ENCODE measurements at regions not wholly inside any gene's neighbourhood (a gene's known extent, or its start where the extent isn't known, plus 50 kb on each side); places are given as distances from the start of the nearest gene placed in this dataset.

DNA sequence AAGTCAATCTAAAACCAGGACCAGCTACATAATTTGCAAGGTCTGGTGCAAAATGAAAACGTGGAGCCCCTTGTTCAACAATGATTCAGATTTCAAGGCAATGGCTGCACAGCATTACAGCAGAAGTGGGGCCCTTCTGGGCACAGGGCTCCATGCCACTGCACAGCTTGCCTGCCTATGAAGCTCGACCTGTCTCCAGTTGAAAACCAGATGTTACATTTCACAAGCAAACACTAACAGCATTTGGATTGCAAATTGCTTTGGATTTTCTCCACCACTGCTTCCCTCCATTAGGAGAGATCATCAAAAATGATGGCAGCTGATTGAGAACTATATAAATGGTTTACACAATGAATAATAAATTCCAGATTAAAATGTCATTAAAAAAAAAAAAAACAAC, 551.4 kb upstream of the ZFHX3 start:
- H2AFZ ChIP-seq: no peak overlapping the region
- no peak for DNase-seq (ENCODE audit: low spot score)
- H3K4me1 ChIP-seq (ENCODE audit: insufficient read depth): no peaks in the 10 kb centered on the region
- no peaks in the 10 kb centered on the region for H3K36me3 Mint-ChIP-seq (ENCODE audit: low read depth)
- H3K9me2 ChIP-seq (ENCODE audit: insufficient read depth): peaks cover 7% of the 10 kb centered on the region; the same call in 1 of the 2 replicates
- no peak for ATAC-seq
- no peak overlapping the region for H3K27ac Mint-ChIP-seq
- H3K27ac ChIP-seq (ENCODE audit: low read depth): no peak overlapping the region
- no peak overlapping the region for H3K4me3 ChIP-seq
- H3K27me3 ChIP-seq (ENCODE audit: insufficient read depth): no peaks in the 10 kb centered on the region
- no peaks in the 10 kb centered on the region for H3F3A ChIP-seq (replicated peaks; ENCODE audit: low read depth)
- no peaks in the 10 kb centered on the region for H3K27me3 Mint-ChIP-seq (ENCODE audit: insufficient read depth, low read depth, poor library complexity)
- H3K79me2 ChIP-seq (replicated peaks; ENCODE audit: insufficient read depth): no peaks in the 10 kb centered on the region
- no peaks in the 10 kb centered on the region for H3K4me1 Mint-ChIP-seq
- no peak overlapping the region for H3K4me3 Mint-ChIP-seq
- no peak overlapping the region for H3K4me2 ChIP-seq
- no peaks in the 10 kb centered on the region for H3K9me3 Mint-ChIP-seq
- H4K20me1 ChIP-seq (replicated peaks; ENCODE audit: insufficient read depth): no peaks in the 10 kb centered on the region
- H3K36me3 ChIP-seq (ENCODE audit: insufficient read depth): no peaks in the 10 kb centered on the region
- TF ChIP-seq, protein P1, sequence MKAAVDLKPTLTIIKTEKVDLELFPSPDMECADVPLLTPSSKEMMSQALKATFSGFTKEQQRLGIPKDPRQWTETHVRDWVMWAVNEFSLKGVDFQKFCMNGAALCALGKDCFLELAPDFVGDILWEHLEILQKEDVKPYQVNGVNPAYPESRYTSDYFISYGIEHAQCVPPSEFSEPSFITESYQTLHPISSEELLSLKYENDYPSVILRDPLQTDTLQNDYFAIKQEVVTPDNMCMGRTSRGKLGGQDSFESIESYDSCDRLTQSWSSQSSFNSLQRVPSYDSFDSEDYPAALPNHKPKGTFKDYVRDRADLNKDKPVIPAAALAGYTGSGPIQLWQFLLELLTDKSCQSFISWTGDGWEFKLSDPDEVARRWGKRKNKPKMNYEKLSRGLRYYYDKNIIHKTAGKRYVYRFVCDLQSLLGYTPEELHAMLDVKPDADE (IDR thresholded peaks at IDR 0.05): no peak
- TF ChIP-seq STAT1 (IDR thresholded peaks at IDR 0.05; ENCODE audit: unreplicated experiment) (no peak), POLR2AphosphoS5 (IDR thresholded peaks at IDR 0.05; ENCODE audit: low read depth) (no peak), EZH2phosphoT487 (IDR thresholded peaks at IDR 0.05; ENCODE audit: unreplicated experiment) (no peak), JUNB (IDR thresholded peaks at IDR 0.05; ENCODE audit: unreplicated experiment) (no peak), ZNF114 (CRISPR knock-in tag; IDR thresholded peaks at IDR 0.05) (no peak), ZNF331 (CRISPR knock-in tag; IDR thresholded peaks at IDR 0.05; ENCODE audit: low read depth) (no peak), CREB1 (CRISPR knock-in tag; IDR thresholded peaks at IDR 0.05; ENCODE audit: low read depth) (no peak)
- TF ChIP-seq, protein P2, sequence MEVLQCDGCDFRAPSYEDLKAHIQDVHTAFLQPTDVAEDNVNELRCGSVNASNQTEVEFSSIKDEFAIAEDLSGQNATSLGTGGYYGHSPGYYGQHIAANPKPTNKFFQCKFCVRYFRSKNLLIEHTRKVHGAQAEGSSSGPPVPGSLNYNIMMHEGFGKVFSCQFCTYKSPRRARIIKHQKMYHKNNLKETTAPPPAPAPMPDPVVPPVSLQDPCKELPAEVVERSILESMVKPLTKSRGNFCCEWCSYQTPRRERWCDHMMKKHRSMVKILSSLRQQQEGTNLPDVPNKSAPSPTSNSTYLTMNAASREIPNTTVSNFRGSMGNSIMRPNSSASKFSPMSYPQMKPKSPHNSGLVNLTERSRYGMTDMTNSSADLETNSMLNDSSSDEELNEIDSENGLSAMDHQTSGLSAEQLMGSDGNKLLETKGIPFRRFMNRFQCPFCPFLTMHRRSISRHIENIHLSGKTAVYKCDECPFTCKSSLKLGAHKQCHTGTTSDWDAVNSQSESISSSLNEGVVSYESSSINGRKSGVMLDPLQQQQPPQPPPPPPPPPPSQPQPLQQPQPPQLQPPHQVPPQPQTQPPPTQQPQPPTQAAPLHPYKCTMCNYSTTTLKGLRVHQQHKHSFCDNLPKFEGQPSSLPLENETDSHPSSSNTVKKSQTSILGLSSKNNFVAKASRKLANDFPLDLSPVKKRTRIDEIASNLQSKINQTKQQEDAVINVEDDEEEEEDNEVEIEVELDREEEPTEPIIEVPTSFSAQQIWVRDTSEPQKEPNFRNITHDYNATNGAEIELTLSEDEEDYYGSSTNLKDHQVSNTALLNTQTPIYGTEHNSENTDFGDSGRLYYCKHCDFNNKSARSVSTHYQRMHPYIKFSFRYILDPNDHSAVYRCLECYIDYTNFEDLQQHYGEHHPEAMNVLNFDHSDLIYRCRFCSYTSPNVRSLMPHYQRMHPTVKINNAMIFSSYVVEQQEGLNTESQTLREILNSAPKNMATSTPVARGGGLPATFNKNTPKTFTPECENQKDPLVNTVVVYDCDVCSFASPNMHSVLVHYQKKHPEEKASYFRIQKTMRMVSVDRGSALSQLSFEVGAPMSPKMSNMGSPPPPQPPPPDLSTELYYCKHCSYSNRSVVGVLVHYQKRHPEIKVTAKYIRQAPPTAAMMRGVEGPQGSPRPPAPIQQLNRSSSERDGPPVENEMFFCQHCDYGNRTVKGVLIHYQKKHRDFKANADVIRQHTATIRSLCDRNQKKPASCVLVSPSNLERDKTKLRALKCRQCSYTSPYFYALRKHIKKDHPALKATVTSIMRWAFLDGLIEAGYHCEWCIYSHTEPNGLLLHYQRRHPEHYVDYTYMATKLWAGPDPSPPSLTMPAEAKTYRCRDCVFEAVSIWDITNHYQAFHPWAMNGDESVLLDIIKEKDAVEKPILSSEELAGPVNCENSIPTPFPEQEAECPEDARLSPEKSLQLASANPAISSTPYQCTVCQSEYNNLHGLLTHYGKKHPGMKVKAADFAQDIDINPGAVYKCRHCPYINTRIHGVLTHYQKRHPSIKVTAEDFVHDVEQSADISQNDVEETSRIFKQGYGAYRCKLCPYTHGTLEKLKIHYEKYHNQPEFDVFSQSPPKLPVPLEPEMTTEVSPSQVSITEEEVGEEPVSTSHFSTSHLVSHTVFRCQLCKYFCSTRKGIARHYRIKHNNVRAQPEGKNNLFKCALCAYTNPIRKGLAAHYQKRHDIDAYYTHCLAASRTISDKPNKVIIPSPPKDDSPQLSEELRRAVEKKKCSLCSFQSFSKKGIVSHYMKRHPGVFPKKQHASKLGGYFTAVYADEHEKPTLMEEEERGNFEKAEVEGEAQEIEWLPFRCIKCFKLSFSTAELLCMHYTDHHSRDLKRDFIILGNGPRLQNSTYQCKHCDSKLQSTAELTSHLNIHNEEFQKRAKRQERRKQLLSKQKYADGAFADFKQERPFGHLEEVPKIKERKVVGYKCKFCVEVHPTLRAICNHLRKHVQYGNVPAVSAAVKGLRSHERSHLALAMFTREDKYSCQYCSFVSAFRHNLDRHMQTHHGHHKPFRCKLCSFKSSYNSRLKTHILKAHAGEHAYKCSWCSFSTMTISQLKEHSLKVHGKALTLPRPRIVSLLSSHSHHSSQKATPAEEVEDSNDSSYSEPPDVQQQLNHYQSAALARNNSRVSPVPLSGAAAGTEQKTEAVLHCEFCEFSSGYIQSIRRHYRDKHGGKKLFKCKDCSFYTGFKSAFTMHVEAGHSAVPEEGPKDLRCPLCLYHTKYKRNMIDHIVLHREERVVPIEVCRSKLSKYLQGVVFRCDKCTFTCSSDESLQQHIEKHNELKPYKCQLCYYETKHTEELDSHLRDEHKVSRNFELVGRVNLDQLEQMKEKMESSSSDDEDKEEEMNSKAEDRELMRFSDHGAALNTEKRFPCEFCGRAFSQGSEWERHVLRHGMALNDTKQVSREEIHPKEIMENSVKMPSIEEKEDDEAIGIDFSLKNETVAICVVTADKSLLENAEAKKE (CRISPR knock-in tag; IDR thresholded peaks at IDR 0.05): no peak
- TF ChIP-seq, protein P3, sequence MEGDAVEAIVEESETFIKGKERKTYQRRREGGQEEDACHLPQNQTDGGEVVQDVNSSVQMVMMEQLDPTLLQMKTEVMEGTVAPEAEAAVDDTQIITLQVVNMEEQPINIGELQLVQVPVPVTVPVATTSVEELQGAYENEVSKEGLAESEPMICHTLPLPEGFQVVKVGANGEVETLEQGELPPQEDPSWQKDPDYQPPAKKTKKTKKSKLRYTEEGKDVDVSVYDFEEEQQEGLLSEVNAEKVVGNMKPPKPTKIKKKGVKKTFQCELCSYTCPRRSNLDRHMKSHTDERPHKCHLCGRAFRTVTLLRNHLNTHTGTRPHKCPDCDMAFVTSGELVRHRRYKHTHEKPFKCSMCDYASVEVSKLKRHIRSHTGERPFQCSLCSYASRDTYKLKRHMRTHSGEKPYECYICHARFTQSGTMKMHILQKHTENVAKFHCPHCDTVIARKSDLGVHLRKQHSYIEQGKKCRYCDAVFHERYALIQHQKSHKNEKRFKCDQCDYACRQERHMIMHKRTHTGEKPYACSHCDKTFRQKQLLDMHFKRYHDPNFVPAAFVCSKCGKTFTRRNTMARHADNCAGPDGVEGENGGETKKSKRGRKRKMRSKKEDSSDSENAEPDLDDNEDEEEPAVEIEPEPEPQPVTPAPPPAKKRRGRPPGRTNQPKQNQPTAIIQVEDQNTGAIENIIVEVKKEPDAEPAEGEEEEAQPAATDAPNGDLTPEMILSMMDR (conservative IDR thresholded peaks at IDR 0.05; ENCODE audit: low read depth in 2 of 2): no peak
